ENCODE measurements at regions not wholly inside any gene's neighbourhood (a gene's known extent, or its start where the extent isn't known, plus 50 kb on each side); places are given as distances from the start of the nearest gene placed in this dataset.

GRCh38 chr15:81955382-81956062, 90.3 kb downstream of the MEX3B start:
- no peak overlapping the region for H3K9ac ChIP-seq (replicated peaks; ENCODE audit: extremely low read depth, insufficient read depth, low read length)
- no peak for TF ChIP-seq MAX (IDR thresholded peaks at IDR 0.05; ENCODE audit: insufficient read depth, insufficient read length)
- TF ChIP-seq POLR2A (IDR thresholded peaks at IDR 0.05; ENCODE audit: low read depth, low read length), result no peak
- TF ChIP-seq CTCF (IDR thresholded peaks at IDR 0.05; ENCODE audit: extremely low read depth in 1 of 2, insufficient read depth in 1 of 2, low read depth in 1 of 2, low read length in 2 of 2), result no peak
- TF ChIP-seq POLR2AphosphoS5 (IDR thresholded peaks at IDR 0.05; ENCODE audit: insufficient read depth, low read depth, low read length), result no peak
- TF ChIP-seq MYC (IDR thresholded peaks at IDR 0.05; ENCODE audit: low read depth, low read length), result no peak
- no peak for TF ChIP-seq GATA2 (IDR thresholded peaks at IDR 0.05; ENCODE audit: insufficient read depth, insufficient read length, low read depth, low read length)
- no peak for TF ChIP-seq FOS (IDR thresholded peaks at IDR 0.05; ENCODE audit: borderline replicate concordance, insufficient read depth, low read length)
- TF ChIP-seq JUN (IDR thresholded peaks at IDR 0.05; ENCODE audit: borderline replicate concordance, insufficient read depth, insufficient read length, low read depth), result no peak
- no peak for TF ChIP-seq EZH2 (IDR thresholded peaks at IDR 0.05; ENCODE audit: borderline replicate concordance, low read depth, low read length, severe bottlenecking)
- no peaks in the 10 kb centered on the region for H3K27me3 ChIP-seq (ENCODE audit: control insufficient read depth in 2 of 2, insufficient read depth in 2 of 2, low read length in 2 of 2)
- no TSS peak for BruUV-seq (replicated peaks)
- CTCF ChIA-PET, result no interaction called here
- no peak overlapping the region for H3K27ac ChIP-seq (ENCODE audit: insufficient read depth, low read depth, low read length)
- H3K4me1 ChIP-seq (ENCODE audit: control insufficient read depth, extremely low read depth, insufficient read depth, low read length), result no peaks in the 10 kb centered on the region
- H4K20me1 ChIP-seq (replicated peaks; ENCODE audit: control insufficient read depth, extremely low read depth, insufficient read depth, low read length), result no peaks in the 10 kb centered on the region
- POLR2A ChIA-PET, result no interaction called here
- H3K9me3 ChIP-seq (replicated peaks; ENCODE audit: control insufficient read depth, insufficient read depth, low read length), result no peaks in the 10 kb centered on the region
- no peaks in the 10 kb centered on the region for H3K36me3 ChIP-seq (ENCODE audit: control insufficient read depth in 2 of 2, extremely low read depth in 1 of 2, insufficient read depth in 2 of 2, low read length in 2 of 2)
- no peak overlapping the region for H3K4me3 ChIP-seq (replicated peaks in 1 of 3; ENCODE audit: insufficient read depth in 1 of 3, low read depth in 1 of 3, low read length in 3 of 3)
- H3K9me1 ChIP-seq (replicated peaks; ENCODE audit: control insufficient read depth, extremely low read depth, insufficient read depth, low read length), result no peaks in the 10 kb centered on the region
- FAIRE-seq (no peak), DNase-seq (ENCODE audit: low read depth, low spot score) (no peak)
- intact Hi-C loops (cut with micrococcal nuclease) (no loop called here), dilution Hi-C loops (cut with MboI; ENCODE audit: extremely low pct_ligation_motif_present, low sequenced_read_pairs) (no loop called here)
- no peak overlapping the region for H3K4me2 ChIP-seq (ENCODE audit: insufficient read depth, low read length)
- no peaks in the 10 kb centered on the region for H3K79me2 ChIP-seq (ENCODE audit: control insufficient read depth, insufficient read depth, low read length)
- H2AFZ ChIP-seq (ENCODE audit: low read depth, low read length), result no peak overlapping the region
